SK-N-DZ (cell line): ENCODE measurements at regions not wholly inside any gene's neighbourhood (a gene's known extent, or its start where the extent isn't known, plus 50 kb on each side); places are given as distances from the start of the nearest gene placed in this dataset.

Experiments
- DNase-seq: peaks from one replicate; pipeline ENCODE4 v3.0.0-alpha.2; 2015; ENCODE audit warnings: low spot score

DNA sequence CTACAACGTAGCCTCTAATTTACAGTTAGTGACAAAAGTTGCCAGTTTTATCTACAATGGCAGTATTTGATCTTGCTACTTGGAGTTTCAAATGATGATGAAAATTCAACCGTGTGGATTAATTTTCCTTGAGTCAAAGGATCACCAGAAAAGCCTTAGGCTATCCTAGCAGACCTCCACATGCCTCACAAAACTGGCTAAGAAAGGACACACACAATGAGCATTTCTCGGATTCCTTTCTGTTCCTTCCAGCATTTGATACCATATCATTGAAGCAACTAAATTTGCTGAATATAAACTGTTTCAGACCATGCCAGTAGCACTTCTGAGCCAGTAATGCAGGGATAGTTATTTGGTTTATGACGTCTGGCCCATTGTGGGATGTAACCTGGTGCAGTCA, 587.4 kb upstream of the MDFIC2 start:
- DNase-seq, result no peak

DNA sequence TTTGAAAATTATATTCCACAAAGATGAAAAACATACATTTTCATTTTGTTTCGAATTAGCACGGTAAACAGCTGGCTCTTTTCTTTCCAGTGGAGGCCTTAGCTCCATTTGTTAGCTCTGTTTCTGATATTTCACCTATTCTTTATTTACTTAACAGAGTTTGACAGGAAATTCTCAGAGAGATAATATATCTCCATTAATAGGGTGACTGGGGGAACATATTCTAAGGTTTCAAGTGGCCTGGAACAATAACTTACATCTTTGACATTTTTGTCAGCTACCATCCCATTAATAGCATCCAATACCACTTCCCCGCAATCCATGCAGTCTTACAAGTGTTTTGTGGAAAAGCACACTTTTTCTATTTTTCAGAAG, 577.6 kb upstream of the MDFIC2 start:
- DNase-seq, result no peak

DNA sequence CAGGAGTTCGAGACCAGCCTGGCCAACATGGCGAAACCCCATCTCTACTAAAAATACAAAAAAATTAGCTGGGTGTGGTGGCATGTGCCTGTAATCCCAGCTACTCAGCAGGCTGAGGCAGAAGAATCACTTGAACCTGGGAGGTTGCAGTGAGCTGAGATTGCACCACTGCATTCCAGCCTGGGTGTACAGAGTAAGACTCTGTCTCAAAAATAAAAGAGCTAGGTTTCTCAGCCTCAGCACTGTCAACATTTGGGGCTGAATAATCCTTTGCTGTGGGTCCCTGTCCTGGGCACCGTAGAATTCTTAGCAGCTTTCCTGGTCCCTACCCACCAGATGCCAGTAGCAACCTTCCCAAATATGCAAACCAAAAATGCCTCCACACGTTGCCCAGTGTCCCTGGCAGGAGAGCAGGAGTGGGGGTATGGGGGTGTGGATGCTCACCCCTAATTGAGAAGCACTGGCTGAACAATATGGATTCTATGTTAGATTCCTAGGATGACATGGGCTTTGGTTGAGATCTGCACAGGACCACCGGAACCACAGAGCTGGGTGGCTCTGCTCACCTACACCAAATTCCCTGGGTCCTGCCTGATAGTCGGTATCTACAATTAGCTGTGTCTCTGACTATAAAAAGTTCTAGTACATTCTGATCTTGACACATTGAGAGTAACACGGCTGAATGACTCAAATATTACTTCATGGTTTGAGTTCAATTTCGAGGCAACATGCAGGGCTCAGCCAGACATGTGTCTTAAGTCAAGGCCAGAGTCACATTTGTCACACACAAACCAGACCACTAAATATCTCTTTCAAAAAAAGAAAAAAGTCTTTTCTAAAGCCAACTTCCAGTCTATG, 577.0 kb upstream of the MDFIC2 start:
- no peak for DNase-seq

DNA sequence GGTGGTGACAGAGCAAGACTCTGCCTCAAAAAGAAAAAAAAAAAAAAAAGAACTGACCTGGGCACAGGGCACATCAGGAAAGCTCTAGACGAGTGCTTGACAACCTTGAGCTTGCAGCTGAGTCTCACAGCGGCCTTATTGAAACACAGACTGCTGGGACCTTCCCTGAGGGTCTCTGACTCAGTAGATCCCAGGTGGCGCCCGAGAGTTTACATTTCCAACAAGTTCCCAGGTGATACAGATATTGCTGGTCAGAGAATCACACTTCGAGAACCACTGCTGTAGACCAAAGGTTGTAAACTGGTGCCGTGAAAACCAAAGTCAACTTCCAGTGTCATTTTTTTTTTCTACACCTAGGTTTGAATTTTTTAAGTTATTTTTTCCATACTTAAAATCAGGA, 573.2 kb upstream of the MDFIC2 start:
- DNase-seq, result peak; percentile 2

DNA sequence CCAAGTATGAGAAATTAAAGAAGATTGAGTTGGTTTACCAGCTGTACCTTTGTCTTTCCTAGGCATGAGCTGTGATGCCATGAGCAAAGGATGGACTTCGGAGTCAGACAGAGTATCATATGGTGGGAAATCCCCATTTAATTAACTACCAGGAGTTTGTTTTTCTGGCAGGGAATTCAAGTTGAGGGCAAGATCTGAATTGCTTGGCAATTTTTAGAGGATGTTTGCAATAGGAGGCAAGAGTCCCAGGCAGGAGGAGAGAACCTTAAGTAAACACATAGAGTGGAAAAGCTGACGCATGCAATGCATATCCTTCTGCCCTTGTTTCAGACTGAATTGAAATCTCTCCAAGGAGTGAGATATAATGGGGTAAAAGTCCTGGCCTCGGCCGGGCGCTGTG, 569.7 kb upstream of the MDFIC2 start:
- no peak for DNase-seq

DNA sequence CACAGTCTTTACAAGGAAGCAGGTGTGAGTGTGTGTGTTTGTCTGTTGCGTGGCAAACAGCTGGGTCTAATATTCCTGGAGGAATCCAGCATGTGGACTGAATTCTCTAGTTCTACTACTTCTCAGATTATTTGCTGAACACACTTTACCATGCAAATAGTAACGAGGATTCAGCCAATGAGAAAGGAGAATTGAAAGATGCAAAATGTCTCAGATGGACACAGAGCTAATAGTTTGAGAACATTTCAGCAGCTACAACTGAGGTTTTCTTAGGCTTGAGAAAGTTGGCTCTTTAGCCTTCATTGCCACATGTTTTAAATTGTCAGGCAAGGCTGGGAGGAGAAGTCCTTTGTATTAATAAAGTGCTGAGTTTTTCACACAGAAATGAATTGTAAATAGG, 568.0 kb upstream of the MDFIC2 start:
- DNase-seq, result no peak

DNA sequence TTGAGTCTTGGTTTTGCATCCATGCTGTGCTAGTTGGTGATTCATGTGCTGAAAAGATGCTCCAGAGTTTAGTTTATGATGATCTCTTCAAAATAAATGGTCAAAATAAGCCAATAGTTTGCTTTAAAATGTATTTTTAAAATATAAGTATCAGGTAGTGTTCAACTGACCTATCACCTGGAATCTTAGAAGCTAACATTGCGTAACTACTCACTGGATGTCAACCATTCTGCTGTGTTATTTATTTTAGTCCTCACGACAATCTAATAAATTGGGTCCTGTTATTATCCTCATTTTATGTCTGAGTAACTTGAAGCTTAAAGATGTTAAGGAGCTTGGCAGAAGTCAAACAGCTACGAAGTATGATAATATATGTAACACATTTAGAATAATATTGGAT, 563.7 kb upstream of the MDFIC2 start:
- no peak for DNase-seq

DNA sequence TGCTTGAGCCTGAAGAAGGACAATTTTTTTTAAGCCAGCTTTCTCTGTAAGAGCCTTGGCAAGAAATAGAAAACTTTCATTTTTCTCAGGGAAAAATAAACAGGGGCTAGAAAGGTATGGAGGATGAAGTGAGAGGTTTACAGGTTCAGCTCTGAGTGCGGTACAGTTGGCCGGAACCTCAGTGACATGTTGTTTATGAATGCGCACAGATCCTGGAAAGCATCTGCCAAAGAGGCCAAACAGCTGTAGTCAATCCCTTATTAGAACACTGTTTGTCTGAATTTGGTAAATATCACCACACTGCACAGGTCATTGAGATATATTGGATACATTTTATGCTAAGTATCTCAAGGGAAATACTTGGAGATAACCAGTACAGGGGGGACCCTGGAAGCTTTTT, 561.8 kb upstream of the MDFIC2 start:
- DNase-seq, result no peak

DNA sequence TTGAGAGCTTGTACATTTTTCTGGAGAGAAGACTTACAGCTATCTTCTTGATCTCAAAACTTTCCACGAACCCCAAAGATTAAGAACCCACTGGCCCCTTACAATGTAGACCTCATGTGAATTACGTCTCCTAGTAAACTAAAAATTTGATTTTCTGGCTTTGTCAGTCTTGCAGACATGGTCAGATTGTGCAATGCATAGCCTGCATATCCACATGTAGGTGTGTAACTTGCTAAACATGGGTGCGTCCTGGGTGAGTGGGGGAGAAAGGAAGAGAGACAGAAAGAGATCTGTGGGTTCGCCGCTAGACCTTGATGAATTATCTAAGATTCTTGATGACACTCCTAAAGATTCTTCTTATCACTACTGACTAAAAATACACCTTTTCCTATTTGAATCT, 561.2 kb upstream of the MDFIC2 start:
- no peak for DNase-seq

DNA sequence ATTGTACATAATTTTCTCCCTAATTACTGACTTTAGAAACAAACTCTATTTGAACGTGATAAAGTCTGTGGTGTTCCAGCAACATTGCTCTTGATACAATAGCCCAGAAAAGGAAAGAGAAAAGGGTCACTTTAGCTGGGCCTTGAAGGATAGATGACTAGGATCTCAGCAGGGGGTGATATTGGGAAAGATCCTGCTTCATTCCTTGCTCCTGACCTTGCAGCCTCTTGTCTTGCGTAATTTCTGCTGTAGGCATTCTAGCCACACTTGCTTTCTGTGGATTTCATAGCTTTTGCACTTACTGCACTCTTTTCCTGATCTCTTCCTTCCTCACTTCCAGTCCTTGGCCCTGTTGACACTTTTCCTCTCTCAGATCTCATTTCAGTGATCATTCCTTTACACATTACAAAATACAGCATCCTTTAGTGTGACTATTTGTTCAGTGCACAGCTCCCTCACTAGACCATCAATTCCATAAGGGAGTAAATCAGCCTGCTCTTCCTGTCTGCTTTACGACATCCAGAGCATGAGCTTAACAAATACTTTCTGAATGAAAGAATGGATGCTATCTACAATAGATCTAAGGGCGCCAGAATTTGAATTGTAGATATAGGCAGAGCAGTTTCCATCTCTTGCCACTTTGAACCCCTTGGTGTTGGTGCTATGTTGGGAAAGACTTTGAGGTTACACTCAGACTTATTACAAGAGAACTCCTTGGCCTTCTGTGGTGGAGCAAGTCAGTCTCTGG, 559.6 kb upstream of the MDFIC2 start:
- DNase-seq, result no peak

DNA sequence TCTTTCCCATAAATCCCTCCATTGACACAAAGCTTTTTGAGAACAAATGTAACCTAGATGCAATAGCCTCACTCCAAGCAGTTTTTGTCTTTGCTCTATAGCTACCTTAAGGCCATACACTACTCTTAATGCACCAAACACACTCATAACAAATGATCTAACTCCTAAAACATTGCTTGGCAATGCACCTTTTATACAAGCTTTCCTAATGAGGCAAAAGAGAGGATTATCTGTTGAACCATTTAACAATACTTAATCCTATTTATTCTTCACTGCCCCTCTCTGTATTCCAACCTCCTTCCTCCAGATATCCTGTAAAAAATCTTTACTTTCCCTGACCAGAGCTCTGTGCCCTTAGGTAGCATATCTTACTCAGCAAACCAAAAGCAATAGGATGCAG, 558.1 kb upstream of the MDFIC2 start:
- DNase-seq, result no peak

DNA sequence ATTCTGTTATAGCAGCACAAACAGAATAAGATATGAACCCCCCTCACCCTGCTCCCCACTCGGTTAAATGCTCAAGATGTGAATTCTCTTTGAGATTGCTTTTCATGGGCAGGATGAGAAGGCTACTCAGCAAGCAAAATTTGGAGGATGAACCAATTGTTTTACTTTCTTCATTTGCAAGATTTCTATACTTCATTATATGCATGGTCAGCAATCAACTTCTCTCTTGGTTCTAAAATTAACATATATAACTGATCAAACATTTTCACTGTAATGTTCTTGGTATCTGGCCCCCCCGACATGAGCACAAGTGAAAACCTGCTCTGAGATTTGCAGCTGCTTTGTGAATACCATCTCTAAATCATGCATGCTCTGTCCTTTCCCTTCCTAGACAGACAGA, 556.1 kb upstream of the MDFIC2 start:
- no peak for DNase-seq

DNA sequence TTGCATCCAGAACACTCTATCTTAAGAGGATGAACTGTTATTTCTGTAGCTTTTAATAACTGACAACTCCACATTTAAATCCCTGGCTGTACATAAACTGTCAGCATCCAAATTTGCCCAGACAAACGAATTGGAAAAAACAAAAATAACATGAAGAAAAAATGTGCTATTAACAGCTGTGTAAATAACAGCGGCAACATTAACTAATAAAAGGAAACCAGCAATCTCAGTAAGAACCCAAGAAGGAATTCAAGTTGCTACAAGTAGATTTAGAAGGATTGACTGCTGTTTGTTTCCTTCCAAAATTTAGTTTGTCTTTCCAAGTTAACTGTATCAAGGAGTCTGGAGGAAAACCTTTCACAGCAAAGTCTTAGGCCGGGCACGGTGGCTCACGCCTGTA, 550.6 kb upstream of the MDFIC2 start:
- DNase-seq, result no peak

DNA sequence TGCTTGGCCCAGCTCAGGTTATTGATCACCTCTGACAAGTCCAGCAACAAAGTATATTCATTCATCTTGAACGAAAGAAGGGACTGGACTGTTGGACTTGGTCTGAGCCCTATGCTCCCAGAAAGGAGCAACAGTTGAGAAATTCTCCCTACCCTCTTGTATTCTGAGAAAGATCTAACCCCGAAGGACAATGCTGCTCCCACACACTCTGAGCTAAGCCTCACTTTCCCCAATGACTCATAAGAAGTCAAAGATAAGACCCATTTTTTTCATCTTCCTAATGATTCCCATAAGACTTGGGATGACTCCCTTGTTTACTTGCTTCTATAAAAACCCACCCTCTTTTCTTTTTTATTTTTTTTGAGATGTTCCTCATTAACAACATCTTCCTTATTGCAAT, 549.4 kb upstream of the MDFIC2 start:
- DNase-seq, result no peak

DNA sequence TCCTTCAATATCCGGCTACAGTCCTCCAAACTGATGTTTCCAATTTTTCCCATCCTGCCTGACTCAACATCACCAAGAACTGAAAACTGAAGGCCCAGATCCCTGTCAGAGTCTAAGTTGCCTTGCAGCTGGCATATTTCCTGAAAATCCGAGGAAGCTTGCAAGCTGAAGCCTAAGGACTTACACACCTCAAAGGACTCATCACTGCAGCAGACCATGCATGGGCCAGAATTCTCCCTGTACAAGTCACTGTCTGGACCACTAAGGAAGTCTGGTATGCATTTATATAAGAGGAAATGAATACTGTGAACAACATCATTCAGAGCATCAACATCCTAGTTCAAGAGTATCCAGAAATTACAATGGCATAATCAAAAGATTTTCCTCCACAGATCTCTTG, 548.8 kb upstream of the MDFIC2 start:
- no peak for DNase-seq

DNA sequence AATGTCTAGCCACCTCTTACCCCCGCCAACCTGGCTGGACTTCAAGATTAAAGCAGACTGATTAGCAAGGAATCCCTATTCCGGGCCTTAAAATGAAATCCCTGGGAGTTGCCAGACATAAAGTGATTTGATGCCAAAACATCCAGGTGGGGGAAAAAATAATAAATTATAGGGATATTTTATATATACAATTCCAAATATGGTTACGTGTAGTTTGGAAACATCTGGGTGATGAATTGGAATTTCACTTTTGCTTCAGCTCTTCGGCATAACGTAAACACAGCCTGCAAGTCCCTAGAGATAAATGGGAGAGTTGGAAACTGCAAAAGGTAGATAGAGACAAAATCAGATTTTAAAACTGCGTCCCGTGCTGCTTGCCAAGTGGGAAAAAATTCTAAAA, 545.5 kb upstream of the MDFIC2 start:
- DNase-seq, result no peak

DNA sequence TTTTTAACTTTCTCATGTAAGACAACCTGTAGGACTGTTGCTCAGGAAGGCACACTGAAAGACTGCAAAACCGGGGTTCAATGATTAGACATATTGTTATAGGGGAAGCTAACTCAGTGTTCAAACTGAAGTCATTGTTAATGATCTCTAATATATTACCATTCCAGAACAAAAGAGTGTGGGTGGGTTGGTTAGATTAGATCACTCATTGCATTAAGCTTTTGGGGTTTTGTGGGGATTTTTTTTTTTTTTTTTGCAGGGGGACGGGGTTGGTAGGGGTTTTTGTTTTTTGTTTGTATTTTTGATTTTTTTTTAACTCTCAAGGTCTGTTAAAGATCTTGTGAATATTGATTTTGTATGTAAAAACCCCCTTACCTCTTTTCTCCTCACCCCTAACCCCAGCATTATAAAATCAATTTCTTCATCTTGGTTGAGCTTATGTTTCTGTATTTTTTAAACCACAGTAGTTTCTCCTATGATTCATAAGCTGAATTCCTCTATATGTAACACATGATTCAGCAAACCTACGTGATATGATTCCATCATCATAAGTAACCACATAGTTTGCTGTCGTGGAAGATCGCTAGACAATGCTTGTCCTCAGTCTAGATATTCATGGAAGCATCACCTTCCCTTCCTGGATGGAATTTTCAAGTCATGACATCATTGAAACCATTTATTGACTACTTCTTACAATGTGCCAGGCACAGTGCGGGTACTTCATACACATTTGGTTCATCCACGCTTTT, 544.1 kb upstream of the MDFIC2 start:
- DNase-seq, result no peak

DNA sequence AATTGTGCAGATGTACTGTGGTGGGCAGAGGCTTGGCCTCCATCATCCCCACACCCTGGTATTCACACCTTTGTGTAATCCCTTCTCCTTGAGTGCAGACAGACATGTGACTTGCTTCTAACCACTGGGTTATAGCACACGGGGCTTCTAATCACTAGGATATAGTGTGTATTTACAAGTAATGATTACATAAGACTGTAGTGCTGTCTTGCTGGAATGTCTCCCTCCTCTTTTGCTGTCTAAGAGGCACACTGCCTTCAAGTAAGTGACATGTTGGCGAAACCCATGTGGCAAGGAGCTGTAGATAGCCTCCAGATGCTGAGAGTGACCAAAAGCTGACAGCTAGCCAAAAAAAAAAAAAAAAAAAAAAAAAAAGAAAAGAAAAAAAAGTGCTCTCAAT, 542.7 kb upstream of the MDFIC2 start:
- no peak for DNase-seq

DNA sequence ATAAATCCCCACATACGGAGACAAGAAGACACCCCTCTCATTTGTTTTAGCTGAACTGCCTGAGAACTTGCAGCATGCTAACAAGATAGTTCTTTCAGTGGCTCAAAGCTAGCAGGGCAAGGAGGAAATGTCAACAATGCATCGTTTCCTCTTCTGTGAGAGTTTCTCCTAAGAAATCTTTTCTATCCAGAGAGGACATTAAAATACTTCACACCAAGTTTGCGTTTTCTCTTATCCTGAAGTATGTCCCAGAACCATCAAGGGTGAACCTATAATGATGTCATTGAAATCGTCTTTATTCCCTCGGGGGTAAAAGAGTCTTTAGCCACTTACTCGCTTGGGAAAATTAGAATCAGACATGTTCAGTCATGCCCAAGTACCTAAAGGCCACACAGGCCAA, 541.7 kb upstream of the MDFIC2 start:
- DNase-seq, result no peak

DNA sequence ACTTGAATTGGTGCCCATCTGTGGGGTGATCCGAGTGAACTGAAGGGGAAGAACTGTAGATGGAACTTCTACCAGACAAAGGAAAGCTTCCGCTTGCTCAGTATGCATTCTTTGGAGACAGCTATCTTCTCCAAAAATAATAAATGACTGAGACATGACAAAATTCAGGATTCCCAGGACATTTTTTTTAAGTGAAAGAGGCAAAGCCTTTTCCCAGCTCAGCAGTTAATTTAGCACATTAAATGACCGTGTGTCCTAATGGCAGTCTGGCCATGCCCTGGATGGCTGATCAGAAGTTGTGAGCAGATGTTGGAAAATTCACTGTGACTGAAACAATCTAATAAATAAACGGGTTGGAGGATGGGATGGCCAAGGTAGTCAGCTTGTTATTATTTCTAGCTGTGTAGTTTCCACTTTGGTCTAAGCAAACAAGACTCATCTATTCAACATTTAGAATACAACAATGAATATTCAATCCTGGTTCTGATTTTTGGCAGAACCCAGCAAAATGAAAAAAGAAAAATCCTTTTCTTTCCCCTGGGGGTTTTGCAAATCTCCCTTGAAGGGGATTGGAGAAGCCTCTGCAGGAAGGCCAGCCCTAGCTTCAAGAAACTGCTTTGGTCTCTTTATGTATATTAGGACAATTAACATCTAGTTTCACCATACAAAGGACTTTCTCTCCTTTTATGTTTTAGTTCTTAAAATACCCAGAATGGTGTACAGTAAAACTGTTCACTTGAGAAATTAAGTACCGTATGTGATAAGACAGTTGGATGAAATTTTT, 540.9 kb upstream of the MDFIC2 start:
- DNase-seq, result no peak

DNA sequence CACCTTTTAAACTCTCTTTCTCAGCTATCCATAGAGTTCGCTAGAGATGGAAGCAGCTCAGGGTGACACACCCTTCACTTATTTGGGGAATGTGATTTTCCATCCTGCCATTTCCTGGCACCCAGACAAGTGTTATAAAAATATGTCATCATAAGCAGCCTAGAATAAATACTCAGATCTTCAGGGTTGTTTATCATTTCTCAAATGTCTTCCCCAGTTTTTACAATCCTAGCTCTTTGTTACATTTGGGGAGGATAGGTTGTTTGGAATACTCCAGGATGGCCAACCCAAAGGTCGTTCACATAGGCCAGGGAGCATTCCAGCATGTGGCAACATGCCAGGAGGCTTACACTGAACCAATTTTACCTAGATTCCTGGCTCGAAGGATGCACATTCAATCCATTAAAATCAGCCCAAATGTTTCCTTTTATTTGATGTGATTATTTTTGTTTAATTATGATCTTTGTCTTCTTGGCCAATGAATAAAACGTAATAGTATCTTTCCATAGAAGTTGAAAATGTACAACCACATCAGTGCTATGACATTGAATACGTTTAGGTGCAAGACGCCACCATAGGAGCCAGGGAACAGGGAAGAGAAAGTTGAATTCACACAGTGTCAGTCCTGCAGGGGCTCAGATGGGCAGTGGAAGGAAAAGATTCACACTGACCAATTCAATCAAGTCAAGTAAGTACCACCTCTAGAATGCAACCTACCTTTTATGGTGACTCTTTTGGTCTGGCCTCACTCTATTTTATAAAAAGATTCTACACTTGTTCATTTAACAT, 537.7 kb upstream of the MDFIC2 start:
- no peak for DNase-seq
